Loucy (cell line): ENCODE measurements at regions not wholly inside any gene's neighbourhood (a gene's known extent, or its start where the extent isn't known, plus 50 kb on each side); places are given as distances from the start of the nearest gene placed in this dataset.

Experiments used
- H2AFZ ChIP-seq: fragments of 200-600 bp; sonication (generic); 2 replicates; pipeline ENCODE4 v1.6.0; 2016; ENCODE audit warnings: antibody characterized with exemption, mild to moderate bottlenecking, low read length, moderate library complexity
- H3F3A ChIP-seq: fragments of 200-600 bp; 2 replicates; pipeline ENCODE4 v1.6.0; 2016; ENCODE audit warnings: antibody characterized with exemption, low read depth, mild to moderate bottlenecking
- H3K27me3 ChIP-seq: fragments of 200-600 bp; sonication (generic); 2 replicates; pipeline ENCODE4 v1.6.1; 2014; ENCODE audit warnings: low read length, mild to moderate bottlenecking; ENCODE audit not compliant: insufficient read depth, poor library complexity, severe bottlenecking
- H3K36me3 ChIP-seq: fragments of 200-600 bp; sonication (generic); 2 replicates; pipeline ENCODE4 v1.6.1; 2016; ENCODE audit warnings: low read length; ENCODE audit not compliant: insufficient read depth
- H3K4me1 ChIP-seq: fragments of 200-600 bp; sonication (generic); 2 replicates; pipeline ENCODE4 v1.5.1; 2014; ENCODE audit warnings: low read length, mild to moderate bottlenecking; ENCODE audit not compliant: insufficient read depth, poor library complexity, severe bottlenecking
- H3K4me2 ChIP-seq: fragments of 200-600 bp; sonication (generic); 2 replicates; pipeline ENCODE4 v1.6.0; 2014; ENCODE audit warnings: antibody characterized with exemption, low read length, low read depth, mild to moderate bottlenecking; ENCODE audit not compliant: poor library complexity, severe bottlenecking
- H3K4me3 ChIP-seq: fragments of 200-600 bp; sonication (generic); 2 replicates; pipeline ENCODE4 v1.5.1; 2014; ENCODE audit warnings: low read length, mild to moderate bottlenecking, mixed read lengths; ENCODE audit not compliant: poor library complexity, severe bottlenecking
- H3K79me2 ChIP-seq: fragments of 200-600 bp; sonication (generic); 2 replicates; pipeline ENCODE4 v1.6.1; 2014; ENCODE audit warnings: low read length; ENCODE audit not compliant: insufficient read depth
- H3K9ac ChIP-seq: fragments of 200-600 bp; sonication (generic); 2 replicates; pipeline ENCODE4 v1.6.0; 2014; ENCODE audit warnings: mild to moderate bottlenecking, low read depth, low read length, moderate library complexity; ENCODE audit not compliant: poor library complexity, severe bottlenecking
- H3K9me2 ChIP-seq: fragments of 200-600 bp; sonication (generic); replicated peaks from 2 replicates; pipeline ENCODE4 v1.6.1; 2016; ENCODE audit warnings: low read depth, low read length, mixed read lengths
- H3K9me3 ChIP-seq: fragments of 200-600 bp; sonication (generic); 2 replicates; pipeline ENCODE4 v1.6.1; 2014; ENCODE audit warnings: mild to moderate bottlenecking, antibody characterized with exemption, low read length, low read depth; ENCODE audit not compliant: insufficient read depth
- H4K20me1 ChIP-seq: fragments of 200-600 bp; sonication (generic); 2 replicates; pipeline ENCODE4 v1.6.0; 2014; ENCODE audit warnings: antibody characterized with exemption, low read length, mild to moderate bottlenecking; ENCODE audit not compliant: insufficient read depth, poor library complexity, severe bottlenecking
- EZH2phosphoT487 ChIP-seq: fragments of 200-600 bp; IDR thresholded peaks from 2 replicates; pipeline ENCODE4 v1.6.1; 2018; ENCODE audit warnings: antibody characterized with exemption, mild to moderate bottlenecking, moderate library complexity, borderline replicate concordance
- TF ChIP-seq, protein P1 (sequence below): fragments of 200-600 bp; sonication (generic); conservative IDR thresholded peaks from 2 replicates; pipeline ENCODE4 v1.5.1; 2014; ENCODE audit warnings: mild to moderate bottlenecking, antibody characterized with exemption, low read length

DNA sequence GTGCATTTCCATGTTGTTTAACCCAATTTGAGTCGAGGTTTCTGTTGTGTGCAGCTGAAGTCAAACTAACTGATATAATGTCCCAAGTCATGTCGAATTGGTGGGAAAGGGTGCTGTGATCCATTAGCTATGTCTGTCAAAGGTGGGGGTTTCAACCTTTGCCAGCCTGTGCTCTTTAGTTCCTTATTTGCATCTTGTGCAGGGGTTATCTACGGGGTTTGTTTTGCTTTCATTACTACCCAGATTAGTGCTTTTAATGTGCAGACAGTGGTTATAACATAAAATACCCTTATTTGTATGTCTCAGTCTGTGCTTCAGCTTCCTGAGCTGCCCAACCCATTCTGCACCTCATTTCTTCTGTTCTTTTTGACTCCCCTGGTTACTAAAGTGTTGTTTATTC lies 271.9 kb upstream of the CXCR4 start:
- no peak overlapping the region for H3K4me2 ChIP-seq
- H3K9me3 ChIP-seq: no peaks in the 10 kb centered on the region
- no peaks in the 10 kb centered on the region for H3F3A ChIP-seq
- H2AFZ ChIP-seq: no peak overlapping the region
- no peaks in the 10 kb centered on the region for H3K79me2 ChIP-seq
- H3K4me3 ChIP-seq: no peak overlapping the region
- no peak overlapping the region for H3K9ac ChIP-seq
- H3K4me1 ChIP-seq: peaks cover 8% of the 10 kb centered on the region
- H4K20me1 ChIP-seq: no peaks in the 10 kb centered on the region
- TF ChIP-seq, protein P1, sequence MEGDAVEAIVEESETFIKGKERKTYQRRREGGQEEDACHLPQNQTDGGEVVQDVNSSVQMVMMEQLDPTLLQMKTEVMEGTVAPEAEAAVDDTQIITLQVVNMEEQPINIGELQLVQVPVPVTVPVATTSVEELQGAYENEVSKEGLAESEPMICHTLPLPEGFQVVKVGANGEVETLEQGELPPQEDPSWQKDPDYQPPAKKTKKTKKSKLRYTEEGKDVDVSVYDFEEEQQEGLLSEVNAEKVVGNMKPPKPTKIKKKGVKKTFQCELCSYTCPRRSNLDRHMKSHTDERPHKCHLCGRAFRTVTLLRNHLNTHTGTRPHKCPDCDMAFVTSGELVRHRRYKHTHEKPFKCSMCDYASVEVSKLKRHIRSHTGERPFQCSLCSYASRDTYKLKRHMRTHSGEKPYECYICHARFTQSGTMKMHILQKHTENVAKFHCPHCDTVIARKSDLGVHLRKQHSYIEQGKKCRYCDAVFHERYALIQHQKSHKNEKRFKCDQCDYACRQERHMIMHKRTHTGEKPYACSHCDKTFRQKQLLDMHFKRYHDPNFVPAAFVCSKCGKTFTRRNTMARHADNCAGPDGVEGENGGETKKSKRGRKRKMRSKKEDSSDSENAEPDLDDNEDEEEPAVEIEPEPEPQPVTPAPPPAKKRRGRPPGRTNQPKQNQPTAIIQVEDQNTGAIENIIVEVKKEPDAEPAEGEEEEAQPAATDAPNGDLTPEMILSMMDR: no peak
- TF ChIP-seq EZH2phosphoT487: no peak
- H3K9me2 ChIP-seq: no peaks in the 10 kb centered on the region
- peaks cover 15% of the 10 kb centered on the region for H3K27me3 ChIP-seq
- no peaks in the 10 kb centered on the region for H3K36me3 ChIP-seq

DNA sequence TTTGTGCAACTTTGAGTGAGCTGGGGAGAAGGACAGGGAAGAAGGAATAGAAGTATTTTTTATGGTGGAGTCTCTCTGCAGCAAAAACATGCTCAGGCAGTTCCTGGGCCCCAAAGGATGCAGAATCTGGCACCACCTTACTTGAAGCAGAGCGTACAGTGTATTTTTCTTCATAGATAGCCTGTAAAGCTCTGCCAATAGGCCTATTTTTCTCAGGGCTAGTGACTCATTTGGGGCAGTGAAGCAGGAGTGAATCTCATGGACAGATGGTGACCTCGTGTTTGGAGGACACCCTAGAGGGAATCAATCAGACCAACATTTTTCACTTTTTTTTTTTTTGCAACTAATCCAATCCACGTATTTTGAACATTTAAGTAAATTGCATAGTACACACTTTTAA lies 268.1 kb upstream of the CXCR4 start:
- Histone ChIP-seq H4K20me1 (no peaks in the 10 kb centered on the region), H3K9me2 (no peaks in the 10 kb centered on the region), H3K79me2 (no peaks in the 10 kb centered on the region), H3K27me3 (peaks cover 15% of the 10 kb centered on the region), H3K9ac (no peak overlapping the region), H2AFZ (no peak overlapping the region), H3K4me2 (no peak overlapping the region), H3F3A (no peaks in the 10 kb centered on the region), H3K4me1 (peaks cover 28% of the 10 kb centered on the region), H3K36me3 (no peaks in the 10 kb centered on the region), H3K9me3 (no peaks in the 10 kb centered on the region), H3K4me3 (no peak overlapping the region)
- TF ChIP-seq, protein P1: no peak
- TF ChIP-seq EZH2phosphoT487: no peak

DNA sequence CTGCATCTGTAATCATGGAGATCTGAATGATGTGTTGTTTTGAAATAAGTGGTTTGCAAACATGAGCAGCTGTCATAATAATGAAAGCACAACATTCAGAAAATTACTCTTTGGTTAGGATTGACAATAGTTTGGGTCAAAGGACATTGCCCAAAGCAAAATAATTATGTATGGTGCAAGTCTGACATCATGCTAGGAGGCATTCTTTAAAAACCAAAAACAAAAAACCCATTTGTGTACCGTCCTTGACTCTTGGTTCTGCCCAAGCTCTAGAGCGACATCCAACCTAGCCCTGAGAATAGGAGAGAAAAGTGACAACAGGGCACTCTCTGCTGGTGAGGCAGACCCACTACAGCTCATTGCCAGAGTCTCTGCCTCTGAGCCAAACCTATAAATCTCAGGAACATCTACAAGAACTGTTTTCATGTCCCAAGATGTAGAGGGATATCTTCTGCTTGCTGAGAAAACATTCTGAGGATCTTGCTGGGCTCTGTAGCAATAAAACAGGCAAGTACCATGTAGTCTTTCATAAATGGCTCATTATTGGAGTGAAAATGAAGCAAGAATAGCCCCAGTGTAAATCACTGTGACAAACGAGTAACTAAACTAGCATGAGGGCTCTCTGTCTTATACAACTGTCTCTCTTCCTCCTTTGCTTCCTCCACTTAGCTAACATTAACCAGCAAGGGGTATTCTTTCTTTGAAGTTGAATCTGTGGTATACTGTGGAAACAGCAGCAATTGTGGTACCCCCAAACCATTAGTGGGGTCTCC lies 266.8 kb upstream of the CXCR4 start:
- Histone ChIP-seq H3K36me3 (no peaks in the 10 kb centered on the region), H3K9ac (no peak overlapping the region), H3K9me3 (no peaks in the 10 kb centered on the region), H4K20me1 (no peaks in the 10 kb centered on the region), H3K9me2 (no peaks in the 10 kb centered on the region), H3K27me3 (peaks cover 15% of the 10 kb centered on the region), H3K4me2 (no peak overlapping the region), H3K4me1 (peaks cover 28% of the 10 kb centered on the region), H2AFZ (no peak overlapping the region), H3F3A (no peaks in the 10 kb centered on the region), H3K79me2 (no peaks in the 10 kb centered on the region), H3K4me3 (peak overlapping the region; percentile 2)
- TF ChIP-seq, protein P1: peak; percentile 94
- no peak for TF ChIP-seq EZH2phosphoT487
